Stimulated activated naive CD4-positive, alpha-beta T cell treated with Interleukin-2 at 50 U/mL for 16 hours (primary cell): ENCODE measurements at regions not wholly inside any gene's neighbourhood (a gene's known extent, or its start where the extent isn't known, plus 50 kb on each side); places are given as distances from the start of the nearest gene placed in this dataset.

Source experiments
- DNase-seq: peaks from one replicate; lab custom pipeline; 2025; lab: John Stamatoyannopoulos, UW

DNA sequence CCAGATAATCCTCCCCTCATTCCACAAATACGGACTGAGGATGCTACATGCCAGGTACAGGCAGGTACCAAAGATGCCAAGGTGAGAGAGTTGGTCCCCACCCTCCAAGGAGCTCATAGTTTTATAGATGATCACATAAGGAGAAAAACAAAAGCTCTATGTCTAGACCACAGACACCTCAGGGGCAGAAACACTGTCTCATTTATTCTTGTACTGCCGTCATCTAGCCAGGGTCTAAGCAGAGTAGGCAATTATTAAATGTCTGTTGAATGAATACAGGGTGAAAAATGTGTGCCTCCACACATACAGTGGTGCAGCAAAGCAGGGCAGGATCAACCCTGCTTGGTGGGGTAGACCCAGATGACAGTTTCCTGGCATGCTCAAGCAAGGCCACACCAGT, 439.8 kb upstream of the JARID2 start:
- no peak for DNase-seq

DNA sequence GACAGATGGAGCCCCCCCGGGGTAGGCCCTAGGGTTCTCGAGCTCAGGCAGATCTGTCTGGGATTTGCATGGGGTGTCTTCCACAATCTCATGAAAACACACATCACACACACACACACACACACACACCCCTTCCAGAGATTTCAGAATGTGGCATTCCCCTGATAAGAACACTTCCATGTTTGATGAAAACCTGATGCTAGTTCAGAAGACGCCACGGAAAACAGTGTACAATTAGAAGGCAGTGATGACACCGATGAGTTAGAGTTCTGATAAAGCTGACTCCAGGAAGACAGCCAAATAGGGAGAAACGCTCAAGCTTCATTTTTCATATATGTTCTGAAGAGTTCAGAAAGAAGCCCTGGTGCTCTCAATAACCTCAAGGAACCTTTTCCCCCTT, 438.7 kb upstream of the JARID2 start:
- no peak for DNase-seq

DNA sequence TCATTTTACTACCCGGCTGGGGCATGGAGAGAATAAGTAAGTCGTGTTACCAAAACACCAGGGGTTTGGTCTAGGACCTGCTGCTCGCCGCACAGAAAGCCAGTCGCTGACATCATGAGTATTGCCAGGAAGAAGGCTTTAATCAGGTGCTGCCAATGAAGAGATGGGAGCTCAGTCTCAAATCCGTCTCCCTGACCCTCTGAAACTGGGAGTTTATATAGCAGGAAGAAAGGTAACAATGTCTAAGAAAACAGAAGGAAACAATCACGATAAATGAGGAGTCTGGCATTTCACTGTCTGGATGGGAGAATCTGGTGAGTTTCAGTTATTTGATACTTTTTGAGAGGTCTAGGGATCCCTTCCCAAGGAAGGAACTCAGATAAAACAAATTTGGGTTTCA, 437.9 kb upstream of the JARID2 start:
- no peak for DNase-seq

- DNase-seq: no peak
Measured at GRCh38 chr6:14810021-14810420, 435.8 kb upstream of the JARID2 start.

DNA sequence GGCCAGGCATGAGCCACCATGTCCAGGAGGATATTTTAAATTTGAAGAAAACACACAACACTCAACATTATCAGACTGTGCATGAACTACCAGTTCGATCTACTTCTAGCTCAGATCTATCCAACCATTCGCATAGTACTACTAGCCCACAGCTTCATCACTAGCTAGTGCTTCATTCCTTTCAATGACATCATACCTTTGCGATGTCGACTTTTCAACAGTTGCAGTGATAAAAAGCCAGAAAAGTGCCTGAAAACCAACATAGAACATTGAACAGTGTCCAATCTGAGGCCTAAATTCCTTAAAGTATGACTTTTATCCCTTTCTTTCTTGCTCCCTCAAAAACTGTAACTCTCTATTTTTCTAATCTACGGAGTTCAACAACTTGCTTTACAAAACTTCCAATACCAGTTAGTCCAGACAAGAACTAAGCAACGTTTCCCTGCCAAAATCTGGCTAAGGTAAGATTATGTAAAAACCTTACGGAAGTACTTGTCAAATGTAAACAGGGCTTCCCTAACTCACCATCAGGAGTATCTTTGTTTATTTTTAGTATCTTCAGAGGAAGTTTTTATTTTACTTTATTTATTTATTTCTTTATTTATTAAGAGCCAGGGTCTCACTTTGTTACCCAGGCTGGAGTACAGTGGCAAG, 434.0 kb upstream of the JARID2 start:
- DNase-seq: no peak

DNA sequence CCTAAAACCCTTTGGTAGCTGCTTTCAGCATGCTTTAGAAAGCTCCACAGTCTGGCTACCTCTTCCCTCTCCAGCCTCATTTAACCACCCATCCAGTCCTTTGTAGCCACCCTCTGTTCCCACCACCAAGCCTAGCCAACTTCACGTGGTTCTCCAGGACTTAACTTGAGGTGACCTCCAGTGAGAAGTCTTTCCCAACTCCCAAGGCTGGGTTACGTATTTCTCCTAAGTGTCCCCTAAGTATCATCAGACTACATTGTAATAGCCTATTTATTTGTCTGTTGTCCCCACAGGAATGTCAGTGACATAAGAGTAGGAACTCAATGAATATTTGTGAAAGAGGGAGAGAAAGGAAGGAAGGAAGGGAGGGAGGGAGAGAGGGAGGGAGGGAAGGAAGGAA, 431.9 kb upstream of the JARID2 start:
- DNase-seq: no peak

DNA sequence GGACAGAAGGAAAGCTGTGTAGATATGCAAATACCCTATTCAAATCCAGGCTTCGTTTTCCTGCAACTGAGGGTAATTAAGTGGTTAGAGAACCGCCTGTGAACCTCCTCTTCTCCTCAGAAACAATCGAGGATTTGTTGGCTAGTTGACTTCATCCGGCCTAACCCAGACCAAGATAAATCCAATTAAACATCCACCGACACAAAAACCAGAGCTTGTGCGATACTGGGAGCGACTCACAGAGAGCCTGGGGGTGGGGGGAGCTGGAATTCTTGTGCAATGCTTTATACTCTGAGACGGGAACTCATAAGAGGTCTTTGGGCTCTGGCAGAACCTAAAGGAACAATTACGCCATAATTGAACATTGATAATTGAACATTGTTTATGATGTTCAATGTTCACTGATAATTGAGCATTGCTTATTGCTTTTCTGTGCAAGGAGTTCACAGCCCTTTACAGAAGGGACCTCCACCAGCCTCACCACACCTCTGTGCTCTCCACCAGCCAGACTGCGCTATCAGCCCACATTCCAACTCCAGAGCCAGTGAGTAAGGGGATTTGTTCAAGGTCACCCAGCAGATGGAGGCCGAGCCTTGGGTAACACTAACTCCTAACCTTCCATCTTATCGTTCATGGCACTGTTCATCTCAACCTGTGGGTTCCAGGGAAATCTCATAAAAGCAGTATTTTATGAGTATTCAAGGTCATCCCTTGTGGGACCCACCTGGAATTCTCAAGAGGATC, 429.6 kb upstream of the JARID2 start:
- no peak for DNase-seq

GRCh38 chr6:14817074-14817473, 428.8 kb upstream of the JARID2 start:
- DNase-seq: no peak

GRCh38 chr6:14818422-14818884, 427.4 kb upstream of the JARID2 start:
- no peak for DNase-seq

DNA sequence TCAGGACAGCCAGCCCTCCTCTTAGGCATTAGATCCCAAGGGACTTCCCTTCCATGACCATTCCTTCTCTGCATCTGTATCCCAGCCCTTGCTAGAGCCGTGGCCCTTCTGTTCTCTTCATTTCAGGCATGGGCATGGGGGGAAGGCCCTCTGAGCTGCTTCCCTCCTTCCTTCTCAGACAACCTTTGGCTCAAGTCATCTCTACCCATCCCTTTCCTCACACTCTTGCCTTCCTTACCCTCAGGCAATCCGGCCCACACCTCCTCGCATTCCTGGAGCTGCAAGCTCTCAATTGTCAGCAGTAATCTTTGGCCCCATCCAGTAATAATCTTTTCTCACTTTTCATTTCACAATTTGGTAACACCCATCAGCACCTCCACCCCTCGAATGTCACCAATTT, 426.9 kb upstream of the JARID2 start:
- DNase-seq: no peak

- no peak for DNase-seq
Measured at GRCh38 chr6:14819840-14820420, 425.9 kb upstream of the JARID2 start.

GRCh38 chr6:14822012-14822553, 423.8 kb upstream of the JARID2 start:
- no peak for DNase-seq

GRCh38 chr6:14822679-14823078, 423.2 kb upstream of the JARID2 start:
- no peak for DNase-seq

- no peak for DNase-seq
Measured at GRCh38 chr6:14824060-14824459, 421.8 kb upstream of the JARID2 start.

GRCh38 chr6:14824484-14825275, 421.2 kb upstream of the JARID2 start:
- no peak for DNase-seq

- no peak for DNase-seq
Measured at GRCh38 chr6:14826456-14826855, 419.4 kb upstream of the JARID2 start.

DNA sequence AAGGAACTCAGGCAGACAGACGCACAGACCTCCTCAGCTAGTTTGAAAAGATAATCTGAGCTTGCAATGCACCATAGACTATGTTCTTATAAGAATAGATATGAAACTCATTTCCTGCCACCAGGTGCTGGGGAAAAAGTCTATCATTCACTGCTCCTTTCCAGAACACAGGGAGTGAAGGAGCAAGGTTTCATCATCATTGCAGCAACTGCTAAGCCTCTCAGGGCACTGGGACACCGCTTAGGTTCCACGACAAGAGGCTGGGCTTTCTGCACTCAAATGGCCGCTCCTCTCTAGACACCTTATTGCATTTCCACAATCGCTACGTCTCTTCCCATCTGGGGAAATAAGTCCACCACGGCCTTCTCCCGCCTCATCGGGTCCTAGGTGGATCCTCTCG, 418.5 kb upstream of the JARID2 start:
- no peak for DNase-seq

DNA sequence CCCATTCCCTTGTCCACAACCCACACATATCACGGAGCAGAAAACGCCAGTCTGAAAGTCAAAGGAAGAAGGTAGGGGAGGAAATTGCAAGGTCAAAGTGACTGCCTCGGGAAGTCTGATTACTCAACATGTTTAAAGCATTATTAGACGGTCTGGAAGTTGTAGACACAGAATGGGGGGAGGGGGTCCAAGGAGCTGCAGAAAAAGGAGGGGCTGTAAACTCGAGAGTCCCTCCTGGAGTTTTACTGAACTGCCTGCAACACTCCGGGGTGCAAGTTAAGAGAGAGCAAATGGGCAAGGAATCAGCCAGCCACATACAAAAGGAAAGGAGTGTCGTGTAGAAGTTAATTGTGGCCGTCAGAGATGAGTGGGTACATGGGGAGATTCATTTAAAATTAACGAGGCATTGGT, 417.7 kb upstream of the JARID2 start:
- no peak for DNase-seq

- no peak for DNase-seq
Measured at GRCh38 chr6:14831070-14831469, 414.8 kb upstream of the JARID2 start.

DNA sequence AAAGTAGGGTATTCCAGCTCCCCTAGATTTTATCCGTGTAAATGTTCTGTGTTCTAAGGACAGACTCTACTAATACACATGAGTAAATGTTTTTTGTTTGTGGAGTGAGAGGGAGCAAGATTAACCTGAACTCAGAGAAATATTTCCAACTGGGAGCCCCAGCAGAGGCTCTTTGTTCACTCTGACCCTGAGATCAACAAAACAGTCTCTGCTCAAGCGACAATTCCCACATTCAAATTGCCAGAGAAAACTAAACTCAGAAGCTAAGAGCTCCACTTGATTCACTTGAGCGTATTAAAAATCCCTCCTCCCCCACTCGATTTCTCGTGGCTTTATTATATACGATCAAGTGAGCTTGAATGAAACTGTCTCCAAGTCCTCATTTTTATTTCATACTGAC, 413.9 kb upstream of the JARID2 start:
- no peak for DNase-seq

DNA sequence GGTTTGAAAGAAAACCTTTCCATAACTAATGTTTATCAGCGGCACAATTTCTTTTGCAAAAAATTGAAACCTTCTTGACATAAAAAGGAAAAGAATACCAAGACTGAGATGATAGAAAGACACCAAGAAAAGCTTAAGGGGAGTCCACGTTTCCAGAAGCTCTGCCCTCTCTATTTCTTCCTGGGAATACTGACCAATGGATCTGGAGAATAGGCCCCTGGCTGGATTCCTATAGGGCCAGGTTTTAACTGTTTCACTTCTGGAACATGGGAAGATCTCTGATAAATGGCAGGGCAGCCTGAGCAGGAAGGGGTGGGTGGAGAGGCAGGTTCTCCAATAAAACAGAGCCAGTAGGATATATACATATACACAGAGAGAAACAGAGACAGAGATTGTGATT, 413.4 kb upstream of the JARID2 start:
- DNase-seq: no peak

- DNase-seq: no peak
Measured at GRCh38 chr6:14834851-14835530, 410.9 kb upstream of the JARID2 start.
